MM.1S (cell line): ENCODE measurements at regions not wholly inside any gene's neighbourhood (a gene's known extent, or its start where the extent isn't known, plus 50 kb on each side); places are given as distances from the start of the nearest gene placed in this dataset.

Experiments
- DNase-seq: peaks from one replicate; pipeline ENCODE4 v3.0.0-alpha.2; 2015
- H2AFZ ChIP-seq: fragments of 300-600 bp; sonication (generic); 2 replicates; pipeline ENCODE4 v1.6.0; 2016; ENCODE audit warnings: antibody characterized with exemption, low read length
- H3F3A ChIP-seq: fragments of 300-600 bp; sonication (generic); 2 replicates; pipeline ENCODE4 v1.6.1; 2016; ENCODE audit warnings: mild to moderate bottlenecking, antibody characterized with exemption, low read length, moderate library complexity, mixed read lengths; ENCODE audit not compliant: insufficient read depth
- H3K27ac ChIP-seq: fragments of 300-600 bp; sonication (generic); 2 replicates; pipeline ENCODE4 v1.5.1; 2016; ENCODE audit warnings: mild to moderate bottlenecking, low read length
- H3K27me3 ChIP-seq: fragments of 300-600 bp; sonication (generic); replicated peaks from 2 replicates; pipeline ENCODE4 v1.6.0; 2016; ENCODE audit warnings: low read length; ENCODE audit not compliant: insufficient read depth
- H3K36me3 ChIP-seq: fragments of 300-600 bp; sonication (generic); replicated peaks from 2 replicates; pipeline ENCODE4 v1.6.1; 2016; ENCODE audit warnings: mild to moderate bottlenecking, low read length, mixed read lengths; ENCODE audit not compliant: insufficient read depth
- H3K4me1 ChIP-seq: fragments of 300-600 bp; sonication (generic); 2 replicates; pipeline ENCODE4 v1.6.1; 2016; ENCODE audit warnings: low read length, mixed read lengths
- H3K4me2 ChIP-seq: fragments of 300-600 bp; sonication (generic); 2 replicates; pipeline ENCODE4 v1.6.0; 2016; ENCODE audit warnings: low read depth, low read length
- H3K4me3 ChIP-seq: fragments of 300-600 bp; sonication (generic); 2 replicates; pipeline ENCODE4 v1.5.1; 2016; ENCODE audit warnings: low read length, mixed read lengths
- H3K79me2 ChIP-seq: fragments of 300-600 bp; sonication (generic); 2 replicates; pipeline ENCODE4 v1.6.1; 2016; ENCODE audit warnings: mixed run types, low read length, mixed read lengths
- H3K9ac ChIP-seq: fragments of 300-600 bp; sonication (generic); 2 replicates; pipeline ENCODE4 v1.6.1; 2016; ENCODE audit warnings: low read length, mixed read lengths
- H3K9me2 ChIP-seq: fragments of 300-600 bp; sonication (generic); replicated peaks from 2 replicates; pipeline ENCODE4 v1.6.1; 2016; ENCODE audit warnings: mild to moderate bottlenecking, low read length, mixed read lengths; ENCODE audit not compliant: insufficient read depth
- H3K9me3 ChIP-seq: fragments of 300-600 bp; sonication (generic); replicated peaks from 2 replicates; pipeline ENCODE4 v1.6.1; 2016; ENCODE audit warnings: mild to moderate bottlenecking, low read length, mixed read lengths; ENCODE audit not compliant: insufficient read depth
- H4K20me1 ChIP-seq: fragments of 300-600 bp; sonication (generic); 2 replicates; pipeline ENCODE4 v1.6.1; 2016; ENCODE audit warnings: mild to moderate bottlenecking, low read length, moderate library complexity, mixed read lengths; ENCODE audit not compliant: insufficient read depth
- EZH2 ChIP-seq: fragments of 300-600 bp; sonication (generic); optimal IDR thresholded peaks from 2 replicates; pipeline ENCODE3; 2017; ENCODE audit warnings: low read depth, mild to moderate bottlenecking, antibody characterized with exemption, low read length, mixed read lengths
- EZH2phosphoT487 ChIP-seq: fragments of 300-600 bp; sonication (generic); IDR thresholded peaks from 2 replicates; pipeline ENCODE4 v1.6.1; 2018; ENCODE audit warnings: antibody characterized with exemption, low read length
- TF ChIP-seq, protein P1 (sequence below): fragments of 300-600 bp; sonication (generic); IDR thresholded peaks from 2 replicates; pipeline ENCODE4 v1.5.1; 2016; ENCODE audit warnings: antibody characterized with exemption, low read length, mixed read lengths

GRCh38 chr7:24404315-24404714 lies 120.3 kb downstream of the NPY start:
- no peaks in the 10 kb centered on the region for H3F3A ChIP-seq
- no peak for DNase-seq
- H3K4me3 ChIP-seq, result no peak overlapping the region
- H3K27ac ChIP-seq, result no peak overlapping the region
- H3K79me2 ChIP-seq, result no peaks in the 10 kb centered on the region
- TF ChIP-seq EZH2, result no peak
- TF ChIP-seq, protein P1, sequence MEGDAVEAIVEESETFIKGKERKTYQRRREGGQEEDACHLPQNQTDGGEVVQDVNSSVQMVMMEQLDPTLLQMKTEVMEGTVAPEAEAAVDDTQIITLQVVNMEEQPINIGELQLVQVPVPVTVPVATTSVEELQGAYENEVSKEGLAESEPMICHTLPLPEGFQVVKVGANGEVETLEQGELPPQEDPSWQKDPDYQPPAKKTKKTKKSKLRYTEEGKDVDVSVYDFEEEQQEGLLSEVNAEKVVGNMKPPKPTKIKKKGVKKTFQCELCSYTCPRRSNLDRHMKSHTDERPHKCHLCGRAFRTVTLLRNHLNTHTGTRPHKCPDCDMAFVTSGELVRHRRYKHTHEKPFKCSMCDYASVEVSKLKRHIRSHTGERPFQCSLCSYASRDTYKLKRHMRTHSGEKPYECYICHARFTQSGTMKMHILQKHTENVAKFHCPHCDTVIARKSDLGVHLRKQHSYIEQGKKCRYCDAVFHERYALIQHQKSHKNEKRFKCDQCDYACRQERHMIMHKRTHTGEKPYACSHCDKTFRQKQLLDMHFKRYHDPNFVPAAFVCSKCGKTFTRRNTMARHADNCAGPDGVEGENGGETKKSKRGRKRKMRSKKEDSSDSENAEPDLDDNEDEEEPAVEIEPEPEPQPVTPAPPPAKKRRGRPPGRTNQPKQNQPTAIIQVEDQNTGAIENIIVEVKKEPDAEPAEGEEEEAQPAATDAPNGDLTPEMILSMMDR, result no peak
- TF ChIP-seq EZH2phosphoT487, result no peak
- H3K4me2 ChIP-seq, result no peak overlapping the region
- H3K9me2 ChIP-seq, result no peaks in the 10 kb centered on the region
- H3K27me3 ChIP-seq, result no peaks in the 10 kb centered on the region
- H3K9me3 ChIP-seq, result no peaks in the 10 kb centered on the region
- H3K9ac ChIP-seq, result no peak overlapping the region
- H2AFZ ChIP-seq, result no peak overlapping the region
- H4K20me1 ChIP-seq, result no peaks in the 10 kb centered on the region
- no peaks in the 10 kb centered on the region for H3K36me3 ChIP-seq
- no peaks in the 10 kb centered on the region for H3K4me1 ChIP-seq

- Histone ChIP-seq H3K4me2 (no peak overlapping the region), H3K9me3 (no peaks in the 10 kb centered on the region), H3K27me3 (no peaks in the 10 kb centered on the region), H3K36me3 (no peaks in the 10 kb centered on the region), H3K27ac (no peak overlapping the region), H3K4me3 (no peak overlapping the region), H2AFZ (no peak overlapping the region), H3K9ac (no peak overlapping the region), H3F3A (no peaks in the 10 kb centered on the region), H4K20me1 (no peaks in the 10 kb centered on the region), H3K4me1 (no peaks in the 10 kb centered on the region), H3K9me2 (no peaks in the 10 kb centered on the region), H3K79me2 (no peaks in the 10 kb centered on the region)
- TF ChIP-seq EZH2 (no peak), EZH2phosphoT487 (no peak)
- TF ChIP-seq, protein P1, result no peak
- no peak for DNase-seq
Measured at GRCh38 chr7:24405002-24405401, 121.0 kb downstream of the NPY start.

DNA sequence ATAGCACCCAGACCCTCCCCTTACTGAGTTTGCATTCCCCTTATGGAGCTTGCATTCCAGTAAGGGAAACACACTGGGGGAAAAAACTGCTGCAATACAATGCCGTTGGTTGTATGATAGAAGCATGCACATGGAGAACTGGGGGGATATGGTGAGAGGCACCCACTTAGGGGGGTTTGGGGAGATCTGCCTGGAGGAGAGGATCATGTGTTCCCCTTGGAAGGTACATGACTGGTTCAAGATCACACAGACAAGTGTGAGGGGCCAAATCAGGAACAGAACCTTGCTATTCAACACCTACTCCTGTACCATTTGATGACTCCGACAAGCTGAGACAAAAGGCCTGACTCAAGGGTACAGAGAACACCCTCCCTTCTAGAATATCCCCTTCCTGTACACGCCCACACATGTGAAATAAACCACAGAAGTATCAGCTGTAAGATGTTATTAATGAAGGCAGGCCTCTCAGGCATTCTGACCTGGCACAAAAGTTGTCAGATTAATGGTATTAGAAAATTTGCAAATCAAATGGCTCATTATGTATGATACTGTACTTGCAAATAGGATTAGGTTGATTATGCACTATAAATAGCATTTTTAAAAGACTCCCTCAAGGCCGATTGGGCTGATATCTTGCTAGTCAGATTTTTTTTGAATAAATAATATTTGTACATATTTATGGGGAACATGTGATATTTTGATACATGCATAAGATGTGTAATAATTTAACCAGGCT lies 122.2 kb downstream of the NPY start:
- Histone ChIP-seq H3K9me3 (no peaks in the 10 kb centered on the region), H3K9ac (no peak overlapping the region), H3K4me2 (no peak overlapping the region), H3F3A (no peaks in the 10 kb centered on the region), H4K20me1 (no peaks in the 10 kb centered on the region), H2AFZ (0 out of 2 replicates have a peak overlapping the region, but pooled peaks have one; percentile 13), H3K27ac (no peak overlapping the region), H3K9me2 (no peaks in the 10 kb centered on the region), H3K4me3 (no peak overlapping the region), H3K4me1 (no peaks in the 10 kb centered on the region), H3K79me2 (no peaks in the 10 kb centered on the region), H3K27me3 (no peaks in the 10 kb centered on the region), H3K36me3 (no peaks in the 10 kb centered on the region)
- DNase-seq, result peak; percentile 22
- no peak for TF ChIP-seq EZH2
- no peak for TF ChIP-seq EZH2phosphoT487
- TF ChIP-seq, protein P1, result no peak
